SH-SY5Y (cell line): ENCODE measurements at regions not wholly inside any gene's neighbourhood (a gene's known extent, or its start where the extent isn't known, plus 50 kb on each side); places are given as distances from the start of the nearest gene placed in this dataset.

Experiments used
- GATA2 ChIP-seq: IDR thresholded peaks from 2 replicates; pipeline ENCODE4 v1.6.1; 2011; ENCODE audit warnings: mild to moderate bottlenecking, low read depth, low read length
- GATA3 ChIP-seq: IDR thresholded peaks from 2 replicates; pipeline ENCODE4 v1.6.1; 2011; ENCODE audit warnings: low read depth, mild to moderate bottlenecking, low read length, moderate library complexity

GRCh38 chr10:63986536-63986935, 465.3 kb downstream of the REEP3 start:
- TF ChIP-seq GATA3 (no peak), GATA2 (no peak)

DNA sequence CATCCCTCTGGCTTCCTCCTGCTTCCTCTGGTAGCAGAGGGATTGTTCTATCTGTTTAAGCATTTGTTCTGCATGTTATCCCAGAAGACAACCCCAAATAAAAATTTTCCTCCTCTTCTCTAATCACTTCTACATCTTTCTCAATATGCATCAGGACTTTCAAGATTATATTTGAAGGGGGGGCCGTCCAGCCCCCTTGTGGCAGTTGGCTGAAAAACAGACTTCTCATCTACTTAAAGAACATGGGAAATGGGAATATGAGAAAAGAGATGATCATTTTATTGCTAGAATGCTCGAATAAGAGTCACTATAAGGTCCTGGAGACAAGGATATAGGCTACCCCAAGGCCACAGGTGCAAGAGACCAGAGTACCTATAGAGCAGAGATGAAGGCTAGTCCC, 466.0 kb downstream of the REEP3 start:
- TF ChIP-seq GATA2 = no peak
- no peak for TF ChIP-seq GATA3

GRCh38 chr10:63994371-63994770, 473.2 kb downstream of the REEP3 start:
- no peak for TF ChIP-seq GATA2
- no peak for TF ChIP-seq GATA3

GRCh38 chr10:64007157-64007556, 486.0 kb downstream of the REEP3 start:
- TF ChIP-seq GATA2 = no peak
- no peak for TF ChIP-seq GATA3

GRCh38 chr10:64010711-64011110, 489.5 kb downstream of the REEP3 start:
- TF ChIP-seq GATA3 (no peak), GATA2 (no peak)

DNA sequence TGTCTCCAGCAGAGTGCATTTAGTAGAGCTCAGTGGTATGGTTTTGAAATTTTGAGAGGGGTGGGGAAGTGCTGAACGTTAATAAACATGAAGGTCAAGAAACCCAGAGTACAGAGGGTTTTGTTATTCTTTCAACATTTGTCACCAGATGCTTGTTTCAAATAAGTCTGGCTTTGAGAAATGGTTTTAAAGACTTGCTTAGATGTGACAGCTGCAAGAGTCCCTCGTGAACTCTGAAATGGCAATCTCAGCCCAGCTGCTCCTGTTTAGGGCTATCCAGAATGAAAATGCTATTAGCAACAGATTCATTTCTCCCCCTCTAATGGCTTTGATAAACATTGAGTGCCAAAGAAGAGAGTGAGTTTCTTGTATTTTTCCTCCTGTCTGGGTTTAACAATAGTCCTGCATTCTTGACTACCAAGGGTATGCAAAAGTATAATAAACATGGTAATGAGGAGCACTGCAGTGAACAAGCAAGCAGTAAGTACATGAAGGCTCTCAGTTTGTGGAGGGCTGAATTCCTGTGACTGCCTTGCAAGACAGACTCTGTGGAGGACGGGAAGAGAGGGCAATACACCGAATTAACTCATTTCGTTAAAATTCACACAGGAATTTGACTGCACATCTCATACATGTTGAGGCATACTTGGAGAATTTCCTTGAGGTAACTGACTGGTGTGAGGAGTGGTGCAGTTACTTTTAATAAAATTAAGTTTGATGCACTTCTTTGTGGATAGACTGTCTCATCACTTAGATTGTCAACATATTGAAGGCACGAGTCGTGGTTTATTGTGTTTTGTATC, 490.9 kb downstream of the REEP3 start:
- TF ChIP-seq GATA2 = no peak
- no peak for TF ChIP-seq GATA3

DNA sequence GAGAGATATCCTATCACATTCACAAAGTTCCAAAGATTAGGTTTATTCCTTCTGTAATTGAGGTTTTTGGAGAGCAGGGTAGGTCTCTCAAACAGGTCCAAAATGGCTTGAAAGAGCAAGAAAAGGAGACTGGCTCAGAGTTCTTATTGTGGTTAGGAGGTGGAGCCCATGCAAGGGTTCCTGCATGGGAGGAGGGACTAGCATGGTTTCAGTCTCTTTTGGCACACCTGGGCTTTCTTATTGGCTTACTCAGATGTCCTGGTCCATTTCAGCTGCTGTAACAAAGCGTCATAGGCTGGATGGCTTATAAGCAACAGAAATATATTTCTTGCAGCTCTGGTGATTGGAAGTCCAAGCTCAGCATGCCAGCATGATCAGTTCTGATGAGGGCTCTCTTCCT, 493.1 kb downstream of the REEP3 start:
- TF ChIP-seq GATA2 (no peak), GATA3 (no peak)

DNA sequence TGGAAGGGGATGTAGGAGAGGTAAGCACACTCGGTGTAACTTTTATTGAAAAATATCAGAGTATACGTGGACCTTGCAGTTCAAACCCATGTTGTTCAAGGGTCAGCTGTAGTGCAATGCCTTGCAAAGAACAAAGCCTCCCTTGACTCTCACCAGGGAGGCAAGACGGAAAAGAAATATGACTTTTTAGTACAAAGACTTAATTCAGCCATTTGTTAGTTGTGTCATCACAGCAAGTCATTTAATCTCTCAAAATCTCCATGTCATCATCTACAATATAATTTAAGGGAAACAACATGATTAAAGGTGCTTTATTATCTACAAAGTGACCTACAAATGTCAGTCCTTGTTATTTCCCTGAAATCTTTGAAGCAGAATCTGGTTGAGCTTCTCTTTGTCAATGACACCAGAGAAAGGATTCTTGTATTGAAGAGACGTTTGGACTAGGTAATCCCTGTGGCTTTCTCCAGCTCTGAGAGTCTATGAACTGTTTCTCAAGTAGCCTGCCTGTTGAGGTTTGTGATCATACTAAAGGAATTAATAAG, 502.8 kb downstream of the REEP3 start:
- no peak for TF ChIP-seq GATA2
- TF ChIP-seq GATA3 = no peak

DNA sequence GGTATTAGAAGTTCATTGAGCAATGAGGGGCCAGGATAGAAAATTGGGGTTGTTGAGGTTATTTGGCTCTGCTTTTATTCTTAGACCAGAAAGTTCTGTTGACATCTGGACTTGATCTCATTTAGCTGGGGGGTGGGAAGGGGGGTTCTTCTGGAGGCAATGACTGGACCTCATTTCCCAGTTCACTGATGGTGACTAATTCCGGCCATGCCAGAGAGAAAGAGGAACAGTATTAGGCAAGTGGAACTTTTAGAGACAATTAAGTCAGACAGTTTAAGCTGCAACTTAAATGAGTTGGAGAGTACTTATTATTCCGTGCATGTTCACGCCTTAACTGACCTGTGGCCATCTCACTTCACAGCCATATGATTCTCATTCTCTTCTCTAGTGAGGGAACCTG, 512.5 kb downstream of the REEP3 start:
- TF ChIP-seq GATA3 (no peak), GATA2 (no peak)

DNA sequence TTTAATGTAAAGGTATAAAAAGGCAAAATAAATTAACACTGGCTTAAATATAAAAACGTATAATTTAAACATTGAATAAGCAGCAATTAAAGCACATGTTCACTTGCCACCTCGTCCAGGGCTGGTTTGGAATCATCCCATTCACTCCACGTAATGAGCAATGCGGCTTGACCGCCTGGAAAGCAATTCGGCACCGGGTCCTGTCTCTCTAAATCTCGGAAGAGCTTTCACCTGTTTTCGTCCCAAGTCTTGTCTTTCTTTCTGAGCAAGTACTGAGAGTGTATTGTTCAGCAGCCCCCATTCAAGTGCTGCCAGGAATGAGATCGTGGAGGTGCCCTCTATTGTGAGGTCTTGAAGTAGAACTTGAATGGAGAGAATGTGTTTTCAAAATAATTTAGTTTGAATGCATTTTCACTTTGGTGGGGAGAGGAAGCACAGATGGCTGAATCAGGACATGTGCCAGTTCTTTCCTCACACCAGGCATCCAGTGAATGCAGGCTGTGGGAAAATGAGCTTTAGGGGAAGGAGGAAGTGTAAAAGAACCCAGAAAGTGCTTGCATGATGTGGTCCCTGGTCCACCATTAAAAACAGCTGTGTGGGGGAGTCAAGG, 515.2 kb downstream of the REEP3 start:
- TF ChIP-seq GATA2 = no peak
- TF ChIP-seq GATA3 = no peak

DNA sequence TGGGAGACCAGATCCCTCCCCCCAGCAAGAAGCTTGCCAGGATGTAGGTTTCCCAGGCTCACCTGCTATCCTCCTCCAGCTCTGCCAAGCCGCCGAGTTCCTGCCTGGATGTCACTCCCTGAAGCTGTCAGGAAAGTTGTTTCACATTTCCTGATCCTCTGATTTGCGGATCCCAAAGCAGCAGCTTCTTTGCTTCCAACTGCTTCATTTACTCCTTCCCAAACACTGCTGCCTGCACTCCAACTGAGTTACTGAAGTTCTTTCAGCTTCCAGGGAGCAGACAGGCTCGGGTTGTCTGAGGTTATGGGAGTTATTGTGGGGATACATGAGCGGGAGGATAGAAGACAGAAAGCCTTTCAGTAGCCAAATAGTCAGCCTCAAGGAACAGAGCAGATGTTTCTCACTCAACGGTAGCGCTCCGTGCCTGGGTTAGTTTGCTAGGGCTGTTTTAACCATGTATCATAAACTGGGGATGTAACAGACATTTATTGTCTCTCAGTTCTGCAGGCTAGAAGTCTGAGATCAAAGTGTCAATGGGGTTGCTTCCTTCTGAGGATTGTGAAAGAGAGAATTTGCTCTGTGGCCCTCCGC, 516.0 kb downstream of the REEP3 start:
- no peak for TF ChIP-seq GATA3
- TF ChIP-seq GATA2 = no peak

- TF ChIP-seq GATA3 = no peak
- no peak for TF ChIP-seq GATA2
Observed at GRCh38 chr10:64038107-64038506, 516.9 kb downstream of the REEP3 start.

- no peak for TF ChIP-seq GATA2
- TF ChIP-seq GATA3 = no peak
Observed at GRCh38 chr10:64039198-64039597, 518.0 kb downstream of the REEP3 start.

DNA sequence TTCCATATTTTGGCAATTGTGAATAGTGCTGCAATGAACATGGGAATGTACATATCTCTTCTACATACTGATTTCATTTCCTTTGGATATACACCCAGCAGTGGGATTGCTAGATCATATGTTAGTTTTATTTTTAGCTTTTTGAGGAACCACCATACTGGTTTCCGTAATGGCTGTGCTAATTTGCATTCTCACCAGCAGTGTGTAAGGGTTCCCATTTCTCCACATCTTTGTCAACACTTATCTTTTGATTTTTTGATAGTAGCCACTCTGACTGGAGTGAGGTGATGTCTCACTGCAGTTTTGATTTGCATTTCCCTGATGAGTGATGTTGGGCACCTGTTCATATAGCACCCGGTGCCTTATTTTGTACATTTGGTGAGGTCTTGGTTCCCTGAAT, 519.6 kb downstream of the REEP3 start:
- TF ChIP-seq GATA3 = no peak
- no peak for TF ChIP-seq GATA2
